ENCODE measurements at regions not wholly inside any gene's neighbourhood (a gene's known extent, or its start where the extent isn't known, plus 50 kb on each side); places are given as distances from the start of the nearest gene placed in this dataset.

GRCh38 chr14:106235356-106236159 is 709.2 kb downstream of the TMEM121 start:
- TF ChIP-seq POLR2A (IDR thresholded peaks at IDR 0.05) (no peak), CTCF (IDR thresholded peaks at IDR 0.05) (no peak), EP300 (IDR thresholded peaks at IDR 0.05; ENCODE audit: low read depth) (no peak)
